ENCODE measurements at regions not wholly inside any gene's neighbourhood (a gene's known extent, or its start where the extent isn't known, plus 50 kb on each side); places are given as distances from the start of the nearest gene placed in this dataset.

- no peak for DNase-seq
Observed at GRCh38 chr20:51335329-51335841, 207.1 kb downstream of the NFATC2 start.

- DNase-seq = no peak
Observed at GRCh38 chr20:51334609-51335008, 207.9 kb downstream of the NFATC2 start.

DNA sequence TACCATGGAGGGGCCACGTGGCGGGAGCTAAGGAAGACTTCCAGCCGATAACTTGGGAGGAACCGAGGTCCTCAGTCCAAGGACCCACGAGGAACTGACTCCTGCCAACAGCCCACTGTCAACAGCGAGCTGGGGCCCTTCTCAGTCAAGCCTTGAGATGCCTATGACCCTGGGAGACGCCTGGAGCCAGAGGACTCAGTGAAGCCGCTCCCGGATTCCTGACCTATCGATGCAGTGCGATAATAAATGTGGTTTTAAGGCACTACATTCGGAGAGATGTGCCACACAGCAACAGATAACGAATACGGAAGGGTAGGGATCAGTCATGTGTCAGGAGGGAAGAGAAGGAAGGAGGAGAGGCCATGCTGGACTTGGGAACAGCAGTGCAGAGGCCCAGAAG lies 208.5 kb downstream of the NFATC2 start:
- no peak for DNase-seq

DNA sequence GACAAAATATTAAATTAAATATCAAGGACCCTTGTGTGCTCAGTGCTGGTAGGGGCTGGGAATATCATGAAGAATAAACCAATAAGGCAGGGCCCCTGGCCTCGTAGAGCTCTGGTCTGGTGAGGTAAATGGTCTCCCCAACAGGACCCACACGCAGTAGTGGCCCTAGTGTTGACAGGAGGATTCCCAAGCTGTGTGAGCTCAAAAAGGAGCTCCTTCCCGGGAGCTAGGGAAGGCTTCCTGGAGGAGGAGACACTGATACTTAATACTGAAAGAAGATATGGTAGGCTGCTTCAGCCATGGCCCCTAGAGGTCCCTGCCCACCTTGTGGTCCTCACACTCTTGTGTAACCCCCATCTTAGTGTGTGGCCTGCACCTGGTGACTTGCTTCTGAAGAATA lies 209.1 kb downstream of the NFATC2 start:
- DNase-seq = no peak

DNA sequence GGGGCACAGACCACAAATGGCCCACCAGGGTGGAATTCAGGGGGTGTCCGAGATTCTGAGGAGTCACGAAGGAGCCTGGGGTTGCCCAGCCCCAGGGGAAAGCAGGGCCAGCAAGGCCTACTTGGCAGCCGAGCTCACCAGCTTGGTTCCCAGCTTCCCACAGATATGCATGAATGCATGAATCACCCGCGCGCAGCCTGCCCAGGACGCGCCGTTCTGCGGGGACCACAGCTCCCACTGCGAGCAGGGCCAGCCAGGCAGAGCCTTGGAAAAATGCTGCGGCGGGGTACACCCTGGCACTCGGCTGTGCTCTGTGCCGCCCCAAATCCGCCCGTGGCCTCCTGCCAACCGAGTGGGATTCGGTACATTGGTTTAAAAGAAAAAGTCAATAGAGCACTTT lies 211.0 kb downstream of the NFATC2 start:
- DNase-seq = no peak

GRCh38 chr20:51329845-51330244 lies 212.7 kb downstream of the NFATC2 start:
- no peak for DNase-seq

DNA sequence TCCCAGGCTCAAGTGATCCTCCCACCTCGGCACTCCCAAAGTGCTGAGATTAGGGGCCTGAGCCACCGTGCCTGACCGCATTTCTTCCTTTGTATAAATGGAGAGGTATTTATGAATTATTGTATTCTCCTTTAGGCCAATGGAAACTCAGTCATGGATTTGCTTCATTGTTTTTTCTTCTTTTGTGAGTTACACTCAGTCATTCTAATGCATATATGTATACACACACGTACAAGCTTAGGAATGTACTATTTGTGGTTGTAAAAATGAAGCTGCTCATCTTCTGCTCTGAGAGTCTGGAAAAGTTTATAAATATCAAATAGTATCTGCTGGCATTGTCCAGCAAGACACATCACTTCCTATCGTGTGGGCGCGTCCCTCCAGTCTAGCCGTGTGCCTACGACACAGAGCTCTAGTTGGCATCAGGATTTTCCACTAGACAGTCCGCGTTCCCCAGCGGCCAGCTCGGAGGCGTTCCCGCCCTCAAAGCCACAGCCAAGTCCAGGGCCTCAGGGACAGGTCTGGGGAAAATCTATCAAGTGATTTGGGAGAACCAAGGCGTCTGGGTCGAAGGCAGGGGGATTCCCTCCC lies 215.2 kb downstream of the NFATC2 start:
- no peak for DNase-seq

DNA sequence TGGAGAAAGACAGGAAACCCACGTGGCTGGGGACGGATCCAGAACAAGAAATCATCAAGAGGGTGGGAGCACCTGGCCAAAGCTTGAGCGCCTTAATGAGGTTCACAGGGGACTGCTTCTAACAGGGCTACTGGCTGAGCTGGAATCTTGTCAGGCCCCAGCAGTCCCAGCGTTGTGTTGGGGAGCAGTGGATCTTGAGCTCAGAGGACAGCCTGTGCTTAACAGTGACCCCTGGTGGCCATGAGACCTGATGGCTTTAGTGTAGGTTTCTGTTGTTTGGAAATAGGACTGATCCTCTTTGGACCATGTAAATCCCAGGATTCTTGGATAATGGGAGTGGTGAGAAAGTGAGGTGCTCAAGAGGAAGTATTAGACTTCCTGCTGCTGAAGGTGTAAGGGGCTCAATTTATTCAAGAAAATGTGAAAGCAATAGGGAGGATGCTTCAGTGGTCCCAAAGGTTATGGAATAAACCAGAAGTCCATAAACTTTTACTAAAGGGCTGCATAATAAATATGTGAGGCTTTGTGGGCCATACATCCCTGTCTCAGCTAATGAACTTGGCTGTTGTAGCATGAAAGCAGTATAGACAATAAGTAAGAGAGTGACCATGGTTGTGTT lies 216.2 kb downstream of the NFATC2 start:
- DNase-seq = peak; percentile 7 to 40

GRCh38 chr20:51322164-51322707 lies 220.3 kb downstream of the NFATC2 start:
- no peak for DNase-seq

DNA sequence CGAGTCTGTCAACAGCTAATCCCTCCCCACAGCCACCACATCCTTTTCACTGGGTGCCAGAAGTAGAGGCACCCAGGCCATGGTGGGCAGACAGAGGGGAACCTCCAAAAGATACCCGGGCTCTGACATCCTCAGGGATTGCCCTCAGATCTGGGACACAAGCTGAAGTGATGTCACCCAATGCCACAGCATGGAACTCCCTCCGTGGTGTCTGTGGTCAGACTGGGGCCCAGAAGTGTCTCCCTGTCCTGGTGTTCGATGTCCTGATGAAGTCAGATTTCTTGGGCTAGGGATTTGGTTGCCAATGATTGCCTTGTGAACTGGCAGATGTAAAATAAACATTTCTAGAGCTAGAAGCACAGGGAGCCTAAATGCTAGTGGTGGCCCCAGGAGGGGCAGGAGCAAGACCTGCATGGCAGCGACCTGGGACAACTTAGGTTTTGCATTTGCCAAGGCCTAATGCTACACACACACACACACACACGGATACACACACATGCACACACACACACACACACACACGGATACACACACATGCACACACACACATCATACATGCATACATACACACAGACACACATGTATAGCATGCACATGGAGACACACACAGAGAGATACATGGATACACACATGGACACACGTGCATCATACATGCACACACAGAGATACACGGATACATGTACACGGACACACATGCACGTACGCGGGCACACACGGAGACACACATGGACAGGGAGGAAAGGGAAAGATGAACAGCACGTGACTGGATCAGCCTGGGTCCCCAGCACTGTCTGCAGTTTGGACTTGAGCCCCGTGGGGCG lies 221.0 kb downstream of the NFATC2 start:
- no peak for DNase-seq

DNA sequence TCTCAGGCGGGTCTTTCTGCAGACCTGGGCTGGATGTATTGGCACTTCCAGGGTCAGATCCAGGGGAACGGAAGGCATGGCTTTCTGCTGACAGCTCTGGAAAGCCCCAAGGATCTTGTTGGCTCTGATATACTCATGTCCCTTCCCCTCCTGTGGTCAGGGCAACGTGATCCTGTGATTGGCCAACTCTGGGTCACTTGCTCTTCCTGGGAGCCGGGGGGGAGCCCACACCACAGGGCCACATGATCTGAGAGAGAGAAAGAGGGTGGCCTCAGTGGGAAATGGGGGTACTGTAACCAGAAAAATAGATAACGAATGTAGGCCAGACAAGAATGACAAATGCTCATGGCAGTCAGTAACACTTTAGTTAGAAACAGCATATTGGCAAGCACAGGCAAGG lies 223.0 kb downstream of the NFATC2 start:
- DNase-seq = no peak

- peak in 1 of 2 experiments; percentile 51 for DNase-seq
Observed at GRCh38 chr20:51318058-51318949, 224.2 kb downstream of the NFATC2 start.

DNA sequence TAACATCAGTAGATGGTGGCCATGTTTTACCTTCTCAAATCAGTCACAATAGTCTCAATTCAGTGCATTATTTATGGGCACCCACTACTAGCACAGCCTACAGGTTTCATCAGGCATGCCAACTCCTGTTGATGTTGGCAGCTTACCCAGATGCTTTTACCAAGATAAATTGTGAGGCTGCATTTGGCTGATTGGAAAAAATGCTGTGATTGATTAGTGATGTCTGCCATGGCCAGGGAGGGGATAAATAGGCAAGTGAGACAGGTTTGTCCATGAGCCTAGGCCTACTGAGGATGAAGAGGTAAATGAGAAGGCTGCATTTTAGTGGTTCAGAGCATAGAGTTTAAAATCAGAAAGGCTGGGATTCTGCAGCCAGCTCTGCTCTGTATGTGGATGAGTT lies 227.1 kb downstream of the NFATC2 start:
- DNase-seq = no peak

DNA sequence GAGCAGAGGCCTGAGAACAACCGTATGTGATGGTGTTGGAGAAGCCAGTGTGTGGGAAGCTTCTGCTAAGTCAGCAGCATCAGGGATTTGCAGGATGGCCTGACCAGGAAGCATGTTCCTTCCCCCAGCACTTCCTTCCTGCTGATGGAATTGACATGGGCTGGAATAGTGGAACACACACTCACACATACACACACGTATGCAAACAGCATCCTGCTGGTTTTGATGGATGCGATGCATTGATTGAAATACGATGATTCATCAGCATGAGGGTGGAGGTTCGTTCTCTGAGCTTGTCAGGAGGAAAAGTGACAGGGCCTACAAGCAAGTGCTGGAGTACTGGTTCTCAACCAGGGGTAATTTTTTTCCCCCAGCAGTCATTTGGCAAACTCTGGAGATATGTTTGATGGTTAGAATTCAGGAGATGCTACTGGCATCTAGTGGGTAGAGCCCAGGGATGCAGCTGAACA lies 229.1 kb downstream of the NFATC2 start:
- DNase-seq = no peak

DNA sequence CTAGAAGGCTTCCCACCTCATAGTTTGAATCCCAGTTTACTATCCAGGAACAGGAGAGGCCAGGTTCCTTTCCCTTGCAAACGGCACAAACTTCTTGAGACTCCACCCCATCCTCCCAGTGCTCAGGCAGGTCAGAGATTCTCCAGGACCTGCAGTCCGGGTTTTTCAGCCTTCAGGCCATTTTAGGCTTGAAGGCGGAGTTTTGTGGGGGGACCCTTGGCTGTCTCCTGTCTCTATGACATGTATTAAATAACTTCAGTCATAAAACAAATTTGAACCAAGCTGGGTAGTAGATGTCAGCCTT lies 230.1 kb downstream of the NFATC2 start:
- DNase-seq = no peak

DNA sequence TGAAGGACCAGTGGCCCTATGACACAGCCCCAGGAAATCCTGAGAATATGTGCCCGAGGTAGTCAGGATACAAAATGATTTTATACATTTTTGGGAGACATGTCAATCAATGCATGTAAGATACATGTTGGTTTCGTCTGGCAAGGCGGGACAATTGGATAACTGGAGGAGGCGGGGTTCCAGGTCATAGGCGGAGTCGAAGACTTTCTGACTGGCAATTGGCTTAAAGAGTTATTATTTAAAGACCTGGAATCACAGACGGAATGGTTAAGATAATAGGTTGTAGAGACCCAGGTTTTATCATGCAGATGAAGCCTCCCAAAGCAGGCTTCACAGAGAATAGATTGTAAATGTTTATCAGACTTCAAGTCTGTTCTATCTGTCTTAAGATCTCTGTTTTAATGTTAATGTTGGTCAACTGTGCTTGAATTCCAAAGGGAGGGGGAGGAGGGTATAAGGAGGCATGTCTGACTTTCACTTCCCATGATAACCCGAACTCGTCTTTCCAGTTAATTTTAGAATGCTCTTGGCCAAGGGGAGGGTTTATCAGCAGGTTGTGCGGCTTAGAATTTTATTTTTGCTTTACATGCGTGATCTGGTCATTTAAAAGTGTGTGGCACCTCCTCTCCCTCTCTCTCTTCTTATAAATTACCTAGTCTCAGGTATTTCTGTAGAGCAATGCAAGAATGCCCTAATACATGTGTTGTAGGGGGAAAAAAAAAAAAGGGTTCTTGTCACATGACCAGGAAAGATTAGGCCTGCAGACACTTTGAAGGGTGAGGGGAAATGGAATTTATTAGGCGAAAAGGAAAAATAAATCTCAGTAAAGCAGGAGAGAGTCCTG lies 230.7 kb downstream of the NFATC2 start:
- DNase-seq = no peak

DNA sequence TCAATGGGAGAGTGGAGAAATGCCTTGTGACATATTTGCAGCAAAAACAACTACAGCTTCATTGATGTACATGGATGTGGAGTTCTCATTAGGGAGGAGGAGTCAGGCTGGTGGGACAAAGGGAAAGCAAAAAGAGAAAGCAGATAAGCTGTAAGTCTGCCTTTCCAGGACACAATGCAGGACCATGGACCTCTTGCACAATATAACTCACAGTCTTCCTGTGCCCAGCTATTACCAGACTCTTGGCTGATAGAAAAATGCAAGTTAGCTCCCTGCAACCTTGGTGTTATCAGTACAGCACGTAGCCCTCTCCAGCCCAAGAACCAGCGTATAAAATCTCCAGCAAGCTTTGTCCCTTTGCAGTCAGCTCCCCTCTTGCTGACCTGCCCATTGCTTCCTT lies 232.3 kb downstream of the NFATC2 start:
- DNase-seq = no peak

DNA sequence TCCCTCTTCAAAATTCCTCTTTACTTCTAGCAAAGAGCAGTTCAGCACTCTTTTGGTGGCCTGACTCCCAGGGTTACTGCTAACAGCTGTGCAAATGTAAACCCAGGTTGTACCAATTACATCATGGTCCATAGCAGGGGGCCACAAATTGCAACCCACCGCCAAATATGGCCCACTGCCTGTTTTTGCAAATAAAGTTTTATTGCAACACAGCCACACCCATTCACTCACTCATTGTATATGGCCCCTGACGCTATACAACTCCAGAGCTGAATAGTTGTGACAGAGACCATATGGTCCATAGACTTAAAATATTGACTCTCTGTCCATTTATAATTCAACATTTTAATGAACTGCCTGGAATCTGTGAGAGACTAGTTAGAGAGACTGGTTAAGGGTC lies 233.4 kb downstream of the NFATC2 start:
- no peak for DNase-seq

- peak; percentile 26 to 49 for DNase-seq
Observed at GRCh38 chr20:51306521-51307358, 235.8 kb downstream of the NFATC2 start.

DNA sequence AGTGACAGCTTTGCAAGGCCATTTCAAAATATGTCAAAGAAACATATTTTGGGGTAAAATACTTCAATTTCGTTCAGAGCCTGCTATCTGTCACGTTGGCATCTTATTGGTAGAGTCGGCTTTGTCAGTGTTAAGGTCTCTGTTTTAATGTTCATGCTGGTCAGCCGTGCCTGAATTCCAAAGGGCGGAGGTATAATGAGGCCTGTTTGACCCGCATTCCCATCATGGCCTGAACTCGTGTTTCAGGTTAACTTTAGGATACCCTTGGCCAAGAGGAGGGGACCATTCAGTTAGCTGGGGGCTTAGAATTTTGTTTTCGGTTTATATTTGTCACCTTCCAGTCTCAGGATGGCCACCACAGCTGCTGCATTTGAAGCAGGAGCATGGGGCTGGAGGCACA lies 236.4 kb downstream of the NFATC2 start:
- no peak for DNase-seq

Data from SHP77 (cell line).